ENCODE measurements at regions not wholly inside any gene's neighbourhood (a gene's known extent, or its start where the extent isn't known, plus 50 kb on each side); places are given as distances from the start of the nearest gene placed in this dataset.

DNA sequence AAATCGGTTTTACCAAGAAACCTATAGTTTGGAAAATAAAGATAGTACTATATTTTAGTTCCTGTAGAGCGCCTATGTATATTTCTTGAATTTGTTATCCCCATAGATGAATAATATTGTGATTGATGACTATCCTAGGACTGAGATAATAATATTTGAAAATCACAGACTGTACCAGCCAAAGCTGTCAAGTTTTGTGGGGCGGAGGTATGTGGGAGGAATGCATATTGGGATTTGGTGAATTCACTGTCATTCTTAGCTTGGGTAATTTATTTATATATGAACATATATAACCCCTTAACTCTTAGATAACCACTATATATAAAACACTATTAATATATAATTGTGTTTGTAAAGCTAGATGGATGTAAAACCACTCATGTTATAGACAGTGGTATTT lies 205.5 kb upstream of the ARSJ start:
- TF ChIP-seq, protein P1, sequence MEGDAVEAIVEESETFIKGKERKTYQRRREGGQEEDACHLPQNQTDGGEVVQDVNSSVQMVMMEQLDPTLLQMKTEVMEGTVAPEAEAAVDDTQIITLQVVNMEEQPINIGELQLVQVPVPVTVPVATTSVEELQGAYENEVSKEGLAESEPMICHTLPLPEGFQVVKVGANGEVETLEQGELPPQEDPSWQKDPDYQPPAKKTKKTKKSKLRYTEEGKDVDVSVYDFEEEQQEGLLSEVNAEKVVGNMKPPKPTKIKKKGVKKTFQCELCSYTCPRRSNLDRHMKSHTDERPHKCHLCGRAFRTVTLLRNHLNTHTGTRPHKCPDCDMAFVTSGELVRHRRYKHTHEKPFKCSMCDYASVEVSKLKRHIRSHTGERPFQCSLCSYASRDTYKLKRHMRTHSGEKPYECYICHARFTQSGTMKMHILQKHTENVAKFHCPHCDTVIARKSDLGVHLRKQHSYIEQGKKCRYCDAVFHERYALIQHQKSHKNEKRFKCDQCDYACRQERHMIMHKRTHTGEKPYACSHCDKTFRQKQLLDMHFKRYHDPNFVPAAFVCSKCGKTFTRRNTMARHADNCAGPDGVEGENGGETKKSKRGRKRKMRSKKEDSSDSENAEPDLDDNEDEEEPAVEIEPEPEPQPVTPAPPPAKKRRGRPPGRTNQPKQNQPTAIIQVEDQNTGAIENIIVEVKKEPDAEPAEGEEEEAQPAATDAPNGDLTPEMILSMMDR (IDR thresholded peaks at IDR 0.05) = no peak
- no peak for TF ChIP-seq POLR2A (IDR thresholded peaks at IDR 0.05)

Data from body of pancreas (tissue), 4 donors.